ENCODE measurements at regions not wholly inside any gene's neighbourhood (a gene's known extent, or its start where the extent isn't known, plus 50 kb on each side); places are given as distances from the start of the nearest gene placed in this dataset.

GRCh38 chr2:199682001-199682400 lies 169.0 kb downstream of the FTCDNL1 start:
- peaks cover 21% of the 10 kb centered on the region for H3K4me1 Mint-ChIP-seq (ENCODE audit: low read depth)
- H3K4me3 Mint-ChIP-seq, result no peak overlapping the region
- H3K27me3 Mint-ChIP-seq (ENCODE audit: low read depth), result peaks cover 7% of the 10 kb centered on the region
- H3K9me3 Mint-ChIP-seq, result no peaks in the 10 kb centered on the region
- CTCF ChIA-PET, result no interaction called here
- intact Hi-C loops (cut with micrococcal nuclease), result no loop called here
- H3K36me3 Mint-ChIP-seq (ENCODE audit: low read depth), result no peaks in the 10 kb centered on the region
- DNase-seq, result no peak
- no peak overlapping the region for H3K27ac Mint-ChIP-seq

- Mint-ChIP-seq H3K4me1 (ENCODE audit: low read depth) (peaks cover 12% of the 10 kb centered on the region), H3K4me3 (no peak overlapping the region), H3K27ac (no peak overlapping the region), H3K9me3 (no peaks in the 10 kb centered on the region), H3K27me3 (ENCODE audit: low read depth) (peaks cover 7% of the 10 kb centered on the region), H3K36me3 (ENCODE audit: low read depth) (no peaks in the 10 kb centered on the region)
- intact Hi-C loops (cut with micrococcal nuclease), result no loop called here
- CTCF ChIA-PET, result interaction anchor here (0.6 kb wide), 1 partner anchor 1400 kb away, joined by 3 read pairs; no protein-coding TSS in a partner anchor
- no peak for DNase-seq
Measured at GRCh38 chr2:199680482-199680881, 170.5 kb downstream of the FTCDNL1 start.

- intact Hi-C loops (cut with micrococcal nuclease), result no loop called here
- no peak for DNase-seq
- H3K9me3 Mint-ChIP-seq, result no peaks in the 10 kb centered on the region
- CTCF ChIA-PET, result interaction anchor here (0.6 kb wide), 1 partner anchor 1400 kb away, joined by 3 read pairs; no protein-coding TSS in a partner anchor
- peaks cover 6% of the 10 kb centered on the region for H3K4me1 Mint-ChIP-seq (ENCODE audit: low read depth)
- H3K27me3 Mint-ChIP-seq (ENCODE audit: low read depth), result peaks cover 7% of the 10 kb centered on the region
- H3K4me3 Mint-ChIP-seq, result no peak overlapping the region
- H3K27ac Mint-ChIP-seq, result no peak overlapping the region
- no peaks in the 10 kb centered on the region for H3K36me3 Mint-ChIP-seq (ENCODE audit: low read depth)
Measured at GRCh38 chr2:199679883-199680282, 171.1 kb downstream of the FTCDNL1 start.

GRCh38 chr2:199677881-199678280 lies 173.1 kb downstream of the FTCDNL1 start:
- no peaks in the 10 kb centered on the region for H3K9me3 Mint-ChIP-seq
- no peak overlapping the region for H3K4me3 Mint-ChIP-seq
- intact Hi-C loops (cut with micrococcal nuclease), result no loop called here
- CTCF ChIA-PET, result no interaction called here
- H3K4me1 Mint-ChIP-seq (ENCODE audit: low read depth), result no peaks in the 10 kb centered on the region
- H3K27ac Mint-ChIP-seq, result no peak overlapping the region
- H3K27me3 Mint-ChIP-seq (ENCODE audit: low read depth), result peaks cover 6% of the 10 kb centered on the region
- H3K36me3 Mint-ChIP-seq (ENCODE audit: low read depth), result no peaks in the 10 kb centered on the region
- no peak for DNase-seq

GRCh38 chr2:199668645-199669044 lies 182.3 kb downstream of the FTCDNL1 start:
- no peak overlapping the region for H3K4me3 Mint-ChIP-seq
- H3K27ac Mint-ChIP-seq, result no peak overlapping the region
- CTCF ChIA-PET, result interaction anchor here (1.4 kb wide), 1 partner anchor 26 kb away, joined by 3 read pairs; no protein-coding TSS in a partner anchor

GRCh38 chr2:199663157-199663556 lies 187.8 kb downstream of the FTCDNL1 start:
- no peak overlapping the region for H3K27ac Mint-ChIP-seq
- intact Hi-C loops (cut with micrococcal nuclease), result no loop called here
- H3K36me3 Mint-ChIP-seq (ENCODE audit: low read depth), result no peaks in the 10 kb centered on the region
- no peak for DNase-seq
- H3K4me1 Mint-ChIP-seq (ENCODE audit: low read depth), result no peaks in the 10 kb centered on the region
- H3K27me3 Mint-ChIP-seq (ENCODE audit: low read depth), result peaks cover 20% of the 10 kb centered on the region
- CTCF ChIA-PET, result interaction anchor here (0.7 kb wide), 1 partner anchor 1374 kb away, joined by 3 read pairs; no protein-coding TSS in a partner anchor
- H3K9me3 Mint-ChIP-seq, result no peaks in the 10 kb centered on the region
- H3K4me3 Mint-ChIP-seq, result no peak overlapping the region

More at GRCh38 chr2:199668645-199669044, 182.3 kb downstream of the FTCDNL1 start:
- Mint-ChIP-seq H3K36me3 (ENCODE audit: low read depth) (no peaks in the 10 kb centered on the region), H3K9me3 (no peaks in the 10 kb centered on the region), H3K4me1 (ENCODE audit: low read depth) (no peaks in the 10 kb centered on the region), H3K27me3 (ENCODE audit: low read depth) (peaks cover 13% of the 10 kb centered on the region)
- intact Hi-C loops (cut with micrococcal nuclease), result no loop called here
- no peak for DNase-seq

- H3K36me3 Mint-ChIP-seq (ENCODE audit: low read depth), result no peaks in the 10 kb centered on the region
- H3K27me3 Mint-ChIP-seq (ENCODE audit: low read depth), result peaks cover 27% of the 10 kb centered on the region
- peaks cover 2% of the 10 kb centered on the region for H3K9me3 Mint-ChIP-seq
- H3K27ac Mint-ChIP-seq, result no peak overlapping the region
- intact Hi-C loops (cut with micrococcal nuclease), result no loop called here
- no peaks in the 10 kb centered on the region for H3K4me1 Mint-ChIP-seq (ENCODE audit: low read depth)
- no peak for DNase-seq
- no peak overlapping the region for H3K4me3 Mint-ChIP-seq
- CTCF ChIA-PET, result no interaction called here
Measured at GRCh38 chr2:199662255-199662654, 188.7 kb downstream of the FTCDNL1 start.

GRCh38 chr2:199660167-199660566 lies 190.8 kb downstream of the FTCDNL1 start:
- no peak overlapping the region for H3K27ac Mint-ChIP-seq
- peaks cover 5% of the 10 kb centered on the region for H3K9me3 Mint-ChIP-seq
- intact Hi-C loops (cut with micrococcal nuclease), result no loop called here
- CTCF ChIA-PET, result interaction anchor here (0.6 kb wide), 1 partner anchor 281 kb away, joined by 5 read pairs; no protein-coding TSS in a partner anchor
- H3K4me1 Mint-ChIP-seq (ENCODE audit: low read depth), result no peaks in the 10 kb centered on the region
- no peak for DNase-seq
- no peaks in the 10 kb centered on the region for H3K36me3 Mint-ChIP-seq (ENCODE audit: low read depth)
- H3K4me3 Mint-ChIP-seq, result no peak overlapping the region
- peaks cover 34% of the 10 kb centered on the region for H3K27me3 Mint-ChIP-seq (ENCODE audit: low read depth)

- peak; percentile 9 for DNase-seq
- Mint-ChIP-seq H3K4me3 (no peak overlapping the region), H3K27ac (no peak overlapping the region), H3K27me3 (ENCODE audit: low read depth) (peaks cover 34% of the 10 kb centered on the region), H3K9me3 (peaks cover 7% of the 10 kb centered on the region), H3K36me3 (ENCODE audit: low read depth) (no peaks in the 10 kb centered on the region), H3K4me1 (ENCODE audit: low read depth) (no peaks in the 10 kb centered on the region)
- intact Hi-C loops (cut with micrococcal nuclease), result no loop called here
- CTCF ChIA-PET, result no interaction called here
Measured at GRCh38 chr2:199659207-199659606, 191.8 kb downstream of the FTCDNL1 start.

GRCh38 chr2:199646439-199646838 lies 188.7 kb upstream of the SATB2 start:
- H3K36me3 Mint-ChIP-seq (ENCODE audit: low read depth), result no peaks in the 10 kb centered on the region
- DNase-seq, result no peak
- peaks cover 9% of the 10 kb centered on the region for H3K27me3 Mint-ChIP-seq (ENCODE audit: low read depth)
- CTCF ChIA-PET, result no interaction called here
- intact Hi-C loops (cut with micrococcal nuclease), result no loop called here
- no peaks in the 10 kb centered on the region for H3K4me1 Mint-ChIP-seq (ENCODE audit: low read depth)
- H3K9me3 Mint-ChIP-seq, result peaks cover 2% of the 10 kb centered on the region
- H3K4me3 Mint-ChIP-seq, result no peak overlapping the region
- H3K27ac Mint-ChIP-seq, result no peak overlapping the region

- intact Hi-C loops (cut with micrococcal nuclease), result no loop called here
- CTCF ChIA-PET, result interaction anchor here (0.6 to 0.7 kb wide), 2 partner anchors 108 to 573 kb away, joined by 3 to 6 read pairs; no protein-coding TSS in a partner anchor
- no peak overlapping the region for H3K4me3 Mint-ChIP-seq
- no peak overlapping the region for H3K27ac Mint-ChIP-seq
- no peaks in the 10 kb centered on the region for H3K27me3 Mint-ChIP-seq (ENCODE audit: low read depth)
- H3K36me3 Mint-ChIP-seq (ENCODE audit: low read depth), result no peaks in the 10 kb centered on the region
- no peak for DNase-seq
- H3K4me1 Mint-ChIP-seq (ENCODE audit: low read depth), result no peaks in the 10 kb centered on the region
- no peaks in the 10 kb centered on the region for H3K9me3 Mint-ChIP-seq
Measured at GRCh38 chr2:199631129-199631528, 173.4 kb upstream of the SATB2 start.

GRCh38 chr2:199629301-199629700 lies 171.6 kb upstream of the SATB2 start:
- Mint-ChIP-seq H3K4me1 (ENCODE audit: low read depth) (no peaks in the 10 kb centered on the region), H3K9me3 (no peaks in the 10 kb centered on the region), H3K27ac (no peak overlapping the region), H3K27me3 (ENCODE audit: low read depth) (peaks cover 4% of the 10 kb centered on the region), H3K36me3 (ENCODE audit: low read depth) (no peaks in the 10 kb centered on the region), H3K4me3 (no peak overlapping the region)
- DNase-seq, result no peak
- intact Hi-C loops (cut with micrococcal nuclease), result no loop called here
- CTCF ChIA-PET, result no interaction called here

- no peaks in the 10 kb centered on the region for H3K4me1 Mint-ChIP-seq (ENCODE audit: low read depth)
- CTCF ChIA-PET, result no interaction called here
- intact Hi-C loops (cut with micrococcal nuclease), result no loop called here
- no peak overlapping the region for H3K27ac Mint-ChIP-seq
- no peaks in the 10 kb centered on the region for H3K36me3 Mint-ChIP-seq (ENCODE audit: low read depth)
- no peak overlapping the region for H3K4me3 Mint-ChIP-seq
- H3K27me3 Mint-ChIP-seq (ENCODE audit: low read depth), result peaks cover 4% of the 10 kb centered on the region
- no peaks in the 10 kb centered on the region for H3K9me3 Mint-ChIP-seq
- no peak for DNase-seq
Measured at GRCh38 chr2:199627417-199627816, 169.7 kb upstream of the SATB2 start.
